ENCODE measurements at regions not wholly inside any gene's neighbourhood (a gene's known extent, or its start where the extent isn't known, plus 50 kb on each side); places are given as distances from the start of the nearest gene placed in this dataset.

GRCh38 chr19:30314056-30314804 is 58.0 kb upstream of the ZNF536 start:
- Mint-ChIP-seq H3K27ac (ENCODE audit: unreplicated experiment) (no peak overlapping the region), H3K27me3 (ENCODE audit: insufficient read depth, unreplicated experiment) (no peaks in the 10 kb centered on the region), H3K9me3 (ENCODE audit: unreplicated experiment) (peaks cover 11% of the 10 kb centered on the region), H3K4me1 (ENCODE audit: low read depth, unreplicated experiment) (peaks cover 11% of the 10 kb centered on the region), H3K36me3 (ENCODE audit: insufficient read depth, unreplicated experiment) (no peaks in the 10 kb centered on the region), H3K4me3 (ENCODE audit: unreplicated experiment) (no peak overlapping the region)
- H3K27me3 ChIP-seq (replicated peaks; ENCODE audit: control insufficient read depth, insufficient read depth, low read length) = no peaks in the 10 kb centered on the region
- CTCF ChIA-PET = interaction anchor here (1.0 kb wide), 1 partner anchor 15 kb away, joined by 5 read pairs; no protein-coding TSS in a partner anchor
- TF ChIP-seq CTCF (IDR thresholded peaks at IDR 0.05; ENCODE audit: insufficient read depth in 1 of 2, low read depth in 1 of 2, low read length in 1 of 2, severe bottlenecking in 1 of 2, unreplicated experiment in 1 of 2) = no peak
- no peak overlapping the region for H3K4me3 ChIP-seq (ENCODE audit: low read depth, low read length)
- H3K4me1 ChIP-seq = peaks cover 8% of the 10 kb centered on the region
- POLR2A ChIA-PET = no interaction called here
- no peaks in the 10 kb centered on the region for H3K36me3 ChIP-seq (ENCODE audit: control insufficient read depth, insufficient read depth, low read length)
- DNase-seq = peak in 1 of 2 experiments; percentile 30
- H3K9me3 ChIP-seq = peaks cover 4% of the 10 kb centered on the region; the same call in 1 of the 2 replicates
- no TSS peak for BruUV-seq (replicated peaks)
- intact Hi-C loops (cut with micrococcal nuclease; ENCODE audit: unreplicated experiment) = no loop called here

DNA sequence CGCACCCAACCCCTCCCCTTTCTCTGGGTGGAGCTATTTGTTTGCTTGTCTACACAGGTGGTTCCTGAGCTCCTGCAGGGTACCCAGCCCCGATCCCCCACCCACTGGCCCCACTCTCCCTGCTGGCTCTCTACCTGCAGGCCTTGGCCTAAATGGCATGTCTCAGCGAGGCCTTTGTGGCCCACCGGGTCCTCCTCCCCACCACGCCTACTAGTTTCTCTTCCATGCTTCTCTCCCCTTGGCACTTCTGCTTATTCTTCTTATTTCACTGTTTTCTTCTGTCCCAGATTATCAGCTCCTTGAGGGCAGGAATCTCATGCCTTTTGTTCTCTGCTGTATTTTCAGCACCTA is 57.4 kb upstream of the ZNF536 start:
- Histone ChIP-seq H3K36me3 (ENCODE audit: control insufficient read depth, insufficient read depth, low read length) (no peaks in the 10 kb centered on the region), H3K27me3 (replicated peaks; ENCODE audit: control insufficient read depth, insufficient read depth, low read length) (no peaks in the 10 kb centered on the region), H3K4me3 (ENCODE audit: low read depth, low read length) (no peak overlapping the region), H3K9me3 (peaks cover 4% of the 10 kb centered on the region; the same call in 1 of the 2 replicates), H3K4me1 (peaks cover 8% of the 10 kb centered on the region)
- peaks cover 11% of the 10 kb centered on the region for H3K4me1 Mint-ChIP-seq (ENCODE audit: low read depth, unreplicated experiment)
- no peak overlapping the region for H3K27ac Mint-ChIP-seq (ENCODE audit: unreplicated experiment)
- ChIA-PET CTCF (interaction anchor here (1.0 kb wide), 1 partner anchor 14 kb away, joined by 5 read pairs; no protein-coding TSS in a partner anchor), POLR2A (no interaction called here)
- no peak for TF ChIP-seq CTCF (IDR thresholded peaks at IDR 0.05; ENCODE audit: insufficient read depth in 1 of 2, low read depth in 1 of 2, low read length in 1 of 2, severe bottlenecking in 1 of 2, unreplicated experiment in 1 of 2)
- no peak for DNase-seq
- intact Hi-C loops (cut with micrococcal nuclease; ENCODE audit: unreplicated experiment) = no loop called here
- no peaks in the 10 kb centered on the region for H3K36me3 Mint-ChIP-seq (ENCODE audit: insufficient read depth, unreplicated experiment)
- BruUV-seq (replicated peaks) = no TSS peak
- no peak overlapping the region for H3K4me3 Mint-ChIP-seq (ENCODE audit: unreplicated experiment)
- no peaks in the 10 kb centered on the region for H3K27me3 Mint-ChIP-seq (ENCODE audit: insufficient read depth, unreplicated experiment)
- H3K9me3 Mint-ChIP-seq (ENCODE audit: unreplicated experiment) = peaks cover 11% of the 10 kb centered on the region

GRCh38 chr19:30315159-30315558 is 57.0 kb upstream of the ZNF536 start:
- peaks cover 11% of the 10 kb centered on the region for H3K4me1 Mint-ChIP-seq (ENCODE audit: low read depth, unreplicated experiment)
- no peak overlapping the region for H3K4me3 Mint-ChIP-seq (ENCODE audit: unreplicated experiment)
- DNase-seq = no peak
- POLR2A ChIA-PET = no interaction called here
- H3K9me3 Mint-ChIP-seq (ENCODE audit: unreplicated experiment) = peaks cover 11% of the 10 kb centered on the region
- Histone ChIP-seq H3K9me3 (peaks cover 4% of the 10 kb centered on the region; the same call in 1 of the 2 replicates), H3K4me1 (peaks cover 8% of the 10 kb centered on the region), H3K36me3 (ENCODE audit: control insufficient read depth, insufficient read depth, low read length) (no peaks in the 10 kb centered on the region), H3K27me3 (replicated peaks; ENCODE audit: control insufficient read depth, insufficient read depth, low read length) (no peaks in the 10 kb centered on the region), H3K4me3 (ENCODE audit: low read depth, low read length) (no peak overlapping the region)
- H3K27me3 Mint-ChIP-seq (ENCODE audit: insufficient read depth, unreplicated experiment) = no peaks in the 10 kb centered on the region
- no peak overlapping the region for H3K27ac Mint-ChIP-seq (ENCODE audit: unreplicated experiment)
- CTCF ChIA-PET = no interaction called here
- intact Hi-C loops (cut with micrococcal nuclease; ENCODE audit: unreplicated experiment) = no loop called here
- no TSS peak for BruUV-seq (replicated peaks)
- no peak for TF ChIP-seq CTCF (IDR thresholded peaks at IDR 0.05; ENCODE audit: insufficient read depth in 1 of 2, low read depth in 1 of 2, low read length in 1 of 2, severe bottlenecking in 1 of 2, unreplicated experiment in 1 of 2)
- no peaks in the 10 kb centered on the region for H3K36me3 Mint-ChIP-seq (ENCODE audit: insufficient read depth, unreplicated experiment)
